Hypothalamus (tissue), 51 donors: ENCODE measurements at regions not wholly inside any gene's neighbourhood (a gene's known extent, or its start where the extent isn't known, plus 50 kb on each side); places are given as distances from the start of the nearest gene placed in this dataset.
"Not testable (repeated sequence)": the region's sequence is repeated elsewhere in the genome, so short reads cannot be mapped to it uniquely, and the experiment has no call there.

ENCODE experiments used
- DNase-seq, 51 donors: peaks; one replicate each; lab custom pipeline; 2025; lab: John Stamatoyannopoulos, UW

DNA sequence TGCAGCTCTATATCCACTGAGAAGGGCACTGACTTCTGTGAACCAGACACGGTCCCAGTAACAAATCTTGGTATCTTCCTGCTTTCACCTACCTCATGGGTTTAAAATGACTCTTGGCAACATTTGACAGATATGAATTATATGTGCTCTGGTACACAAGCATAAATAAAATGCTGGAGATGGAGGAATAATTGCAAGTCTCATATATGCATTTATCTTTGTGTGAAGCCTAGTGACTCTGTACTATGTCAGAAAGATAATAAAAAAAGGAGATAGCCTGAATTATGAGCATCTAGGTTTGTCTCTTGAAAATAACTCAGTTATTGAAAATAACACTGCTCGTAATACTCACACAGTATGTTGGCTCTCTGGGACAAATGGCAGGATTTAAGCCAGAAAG lies 167.1 kb upstream of the CRBN start:
- DNase-seq: no peak

DNA sequence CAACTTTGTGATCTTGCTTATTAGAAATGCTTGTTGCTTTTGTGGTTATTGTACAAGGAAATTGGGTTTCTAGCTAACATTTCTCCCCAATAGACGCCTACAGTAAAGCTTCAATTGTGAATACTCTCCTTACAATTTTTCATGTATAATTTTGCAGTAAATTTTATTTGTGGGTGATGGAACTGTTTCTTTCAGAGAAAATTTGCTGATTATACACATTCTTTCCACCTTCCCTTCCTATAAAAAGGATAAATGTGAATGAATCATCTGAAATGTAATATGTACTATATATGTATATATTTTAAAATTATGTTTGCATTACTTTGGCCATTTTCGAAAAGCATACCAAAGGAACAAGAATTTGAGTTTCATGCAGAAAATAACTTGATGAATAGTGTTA lies 162.7 kb upstream of the CRBN start:
- no peak for DNase-seq

DNA sequence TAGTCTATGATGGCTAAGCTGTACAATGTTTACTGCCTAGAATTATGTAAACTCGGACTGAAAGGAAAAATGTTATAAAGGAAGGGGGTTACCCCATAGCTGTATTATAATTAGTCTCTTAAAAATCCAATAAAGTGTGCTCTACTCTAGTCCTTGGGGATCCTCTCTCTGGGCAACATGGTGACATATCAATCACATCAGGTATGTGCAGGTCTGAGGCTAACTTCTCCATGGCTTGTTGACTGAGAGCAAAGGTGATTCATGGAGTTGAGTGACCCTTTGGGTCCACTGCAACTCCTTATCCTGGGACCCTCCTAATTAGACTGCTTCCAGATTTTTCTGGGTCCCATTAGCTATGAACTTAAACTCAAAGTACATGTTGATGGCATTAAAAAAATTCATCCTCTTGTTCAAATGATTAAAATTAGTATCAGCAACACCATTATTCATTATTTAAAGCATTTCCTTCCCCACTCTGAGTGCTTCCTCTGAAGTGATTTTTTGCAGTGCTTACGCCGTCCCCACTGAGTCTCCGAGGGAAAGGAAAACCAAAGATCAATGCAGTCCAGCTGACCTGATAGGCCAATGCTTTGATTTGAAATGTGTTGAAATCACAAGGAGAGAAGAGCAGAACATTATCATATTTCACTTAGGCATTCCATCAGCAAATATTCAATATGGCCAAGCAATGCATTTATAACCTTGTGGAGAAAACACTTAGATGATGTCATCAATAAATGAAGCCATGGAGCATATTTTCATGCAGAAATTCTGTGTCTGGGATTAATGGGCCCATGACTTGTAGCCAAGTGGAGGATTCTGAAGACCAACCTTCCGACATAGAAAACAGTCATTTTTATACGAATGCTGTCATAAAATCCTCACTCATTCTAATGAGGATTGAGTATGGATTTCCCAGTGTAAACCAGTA lies 161.7 kb upstream of the CRBN start:
- no peak for DNase-seq

DNA sequence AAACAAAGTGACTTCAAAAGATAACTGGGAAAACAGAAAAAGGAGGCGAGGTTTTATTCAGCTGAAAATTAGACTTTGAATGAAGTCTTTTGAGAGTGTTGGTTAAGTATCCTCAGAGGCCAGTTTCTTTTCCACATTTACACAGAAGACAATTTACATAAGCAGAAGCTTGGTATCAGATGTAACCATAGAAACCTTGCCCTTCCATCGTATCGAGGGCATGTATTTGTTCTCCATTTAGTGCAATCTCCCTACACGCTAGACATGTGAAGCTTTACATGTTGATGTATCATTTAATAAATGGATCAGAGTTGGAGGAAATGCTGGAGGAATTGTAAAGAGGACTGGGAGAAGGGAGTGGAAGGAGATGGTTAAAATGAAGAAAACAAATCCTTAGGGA lies 161.0 kb upstream of the CRBN start:
- DNase-seq: no peak

DNA sequence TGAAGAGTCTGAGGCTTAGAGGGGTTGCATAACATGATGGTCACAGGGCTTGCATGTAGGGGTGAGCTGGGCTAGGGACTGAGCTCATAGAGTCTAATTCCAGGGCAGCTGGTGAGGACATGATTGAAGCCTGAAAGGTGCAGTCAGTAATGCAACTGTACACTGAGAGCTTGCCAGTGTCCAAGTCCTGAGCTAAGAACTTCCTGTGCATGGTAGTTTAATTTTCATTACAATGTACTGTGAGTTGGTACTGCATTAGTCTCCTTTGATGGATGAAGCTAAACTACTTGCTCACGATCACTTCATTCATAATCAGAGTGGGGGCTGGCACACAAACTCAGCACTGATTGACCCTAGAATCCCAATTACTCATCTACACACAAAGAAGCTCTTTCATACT lies 156.4 kb upstream of the CRBN start:
- DNase-seq: no peak

DNA sequence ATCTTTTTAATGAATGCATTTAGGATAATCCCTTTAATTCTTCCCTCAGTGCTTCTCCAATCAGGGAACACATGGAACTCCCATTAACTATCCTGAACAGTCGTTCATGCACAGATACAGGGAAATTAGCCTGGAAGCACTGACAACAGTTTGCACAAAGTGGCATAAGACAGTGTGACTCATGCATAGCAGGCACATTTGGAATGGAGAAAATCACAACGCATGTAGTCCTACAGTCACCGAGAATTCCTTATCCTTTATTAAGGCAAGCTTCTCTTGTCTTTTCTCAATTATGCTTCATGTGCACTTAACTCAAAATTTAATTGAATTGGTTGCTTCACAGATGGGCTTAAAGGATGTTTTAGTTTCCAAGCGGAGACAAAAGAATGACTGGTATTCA lies 155.0 kb upstream of the CRBN start:
- DNase-seq: peak in 1 of 51 donors; percentile 14

DNA sequence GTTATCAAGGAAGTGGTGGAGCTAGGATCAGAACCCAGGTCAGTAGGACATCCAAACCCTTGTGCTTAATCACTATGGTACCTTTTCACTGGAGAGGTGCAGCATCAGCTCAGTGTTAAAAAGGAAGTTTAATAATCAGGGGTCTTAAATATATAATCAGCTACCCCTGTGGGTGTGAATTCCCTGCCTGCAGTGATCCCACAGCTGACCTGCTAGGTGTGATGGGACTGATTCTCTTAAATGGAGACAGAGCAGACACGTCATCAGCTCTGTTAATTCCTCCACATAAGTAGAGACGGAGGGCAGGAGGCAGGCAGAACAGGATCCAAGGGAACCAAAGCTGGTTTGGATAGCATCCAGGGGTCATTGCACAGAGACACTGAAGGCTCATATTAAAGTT lies 154.1 kb upstream of the CRBN start:
- no peak for DNase-seq

DNA sequence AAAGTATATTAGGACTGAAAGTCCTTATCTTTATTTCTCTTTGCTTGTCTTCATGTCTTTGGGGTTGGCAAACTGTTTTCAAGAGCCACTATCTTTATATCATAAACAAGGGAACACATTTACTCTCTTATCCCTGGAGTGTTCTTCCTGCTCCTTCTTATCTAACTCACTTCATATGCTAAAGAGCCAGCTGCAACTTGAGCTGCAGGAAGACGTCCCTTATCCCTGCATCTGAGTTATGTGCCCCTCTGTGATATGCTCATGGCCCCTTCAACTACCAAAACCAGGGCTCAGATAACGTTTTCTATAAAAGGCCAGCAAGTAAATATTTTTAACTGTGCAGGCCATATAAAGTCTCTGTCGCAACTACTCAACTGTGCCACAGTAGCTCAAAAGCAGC lies 137.0 kb upstream of the CRBN start:
- DNase-seq: no peak

DNA sequence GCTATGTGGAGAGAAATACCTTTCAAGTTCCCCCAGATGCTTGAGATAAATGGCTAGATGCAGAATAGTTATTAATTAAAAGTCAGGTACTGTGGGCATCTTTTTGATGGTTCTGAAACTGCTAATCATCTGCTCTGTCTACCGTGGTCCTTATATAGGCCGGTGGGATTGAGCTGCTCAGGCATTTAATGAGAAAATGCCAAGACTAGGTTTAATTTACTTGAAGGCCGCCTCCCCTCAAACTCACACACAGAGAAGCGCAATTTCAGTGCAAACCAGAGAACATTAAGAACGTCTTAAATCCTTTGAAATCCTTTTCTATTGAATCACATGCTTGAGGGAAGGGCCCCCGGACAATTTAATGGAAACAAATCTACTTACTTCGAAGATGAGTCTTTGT lies 136.4 kb upstream of the CRBN start:
- DNase-seq: no peak

DNA sequence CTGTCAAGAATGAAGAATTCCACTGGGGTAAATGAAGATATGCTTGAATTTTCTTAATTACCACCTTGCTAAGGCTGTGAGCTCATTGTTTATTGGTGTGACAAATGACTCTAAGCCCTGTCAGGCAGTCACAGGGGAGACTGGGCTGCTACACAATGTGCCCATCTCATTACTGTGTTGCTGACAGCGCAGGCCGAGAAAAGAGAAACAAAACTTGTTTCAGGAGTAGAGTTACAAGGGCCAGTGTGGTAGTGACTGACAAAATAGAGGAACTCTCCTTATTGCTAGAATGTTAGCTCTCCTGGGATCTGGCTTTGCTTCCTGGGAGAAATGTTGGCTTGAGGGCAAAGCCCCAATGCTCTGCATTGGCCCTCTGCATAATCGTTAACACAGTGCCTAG lies 130.4 kb upstream of the CRBN start:
- no peak for DNase-seq

DNA sequence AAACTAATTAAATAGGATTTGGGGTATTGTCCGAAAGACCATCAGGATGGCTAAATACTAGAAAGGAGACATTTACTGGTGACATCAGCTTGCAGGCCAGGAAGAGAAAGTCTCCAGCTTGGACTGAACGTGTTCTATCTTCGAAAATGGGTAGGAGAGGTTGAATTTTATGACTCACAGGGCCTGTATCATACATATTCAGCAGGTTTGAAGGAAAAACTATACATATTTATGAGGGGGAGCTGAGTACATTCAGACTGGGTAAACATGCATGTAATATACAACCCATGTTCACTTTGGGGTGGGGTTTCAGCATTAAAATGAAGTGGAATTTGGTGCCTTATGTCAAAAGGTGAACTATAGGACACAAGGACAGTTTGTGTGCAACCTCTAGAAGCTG lies 129.3 kb upstream of the CRBN start:
- DNase-seq: no peak

DNA sequence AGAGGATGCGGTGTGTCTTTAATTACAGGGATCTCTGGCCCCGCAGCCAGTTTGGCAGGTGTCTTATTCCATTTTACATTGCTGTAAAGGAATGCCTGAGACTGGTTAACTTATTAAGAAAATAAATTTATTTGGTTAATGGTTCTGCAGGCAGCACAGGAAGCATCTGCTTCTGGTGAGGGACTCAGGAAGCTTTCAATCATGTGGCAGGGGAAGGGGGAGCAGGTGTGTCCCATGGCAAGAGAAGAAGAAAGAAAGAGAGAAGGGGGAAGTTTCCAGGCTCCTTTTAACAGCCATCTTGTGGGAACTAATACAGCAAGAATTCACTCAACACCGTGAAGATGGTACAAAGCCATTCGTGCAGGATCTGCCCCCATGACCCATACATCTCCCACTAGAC lies 128.0 kb upstream of the CRBN start:
- no peak for DNase-seq

DNA sequence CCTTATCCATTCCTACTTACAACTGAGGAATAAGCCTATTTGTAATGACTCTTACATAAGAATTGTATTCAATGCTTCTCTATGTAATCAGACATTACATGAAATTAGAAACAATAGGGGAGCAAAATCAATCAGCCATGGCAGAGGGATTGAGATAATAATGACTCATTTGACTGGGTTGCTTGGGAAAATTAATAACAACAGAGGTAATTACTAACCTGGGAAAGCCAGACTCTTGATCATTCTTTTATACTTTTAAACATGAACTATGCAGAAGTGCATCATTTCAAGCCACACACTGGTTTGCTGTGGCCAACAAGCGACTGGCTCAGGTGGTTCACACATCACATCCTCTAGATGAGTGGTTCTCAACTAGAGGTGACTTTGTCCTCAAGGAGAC lies 126.3 kb upstream of the CRBN start:
- DNase-seq: no peak

DNA sequence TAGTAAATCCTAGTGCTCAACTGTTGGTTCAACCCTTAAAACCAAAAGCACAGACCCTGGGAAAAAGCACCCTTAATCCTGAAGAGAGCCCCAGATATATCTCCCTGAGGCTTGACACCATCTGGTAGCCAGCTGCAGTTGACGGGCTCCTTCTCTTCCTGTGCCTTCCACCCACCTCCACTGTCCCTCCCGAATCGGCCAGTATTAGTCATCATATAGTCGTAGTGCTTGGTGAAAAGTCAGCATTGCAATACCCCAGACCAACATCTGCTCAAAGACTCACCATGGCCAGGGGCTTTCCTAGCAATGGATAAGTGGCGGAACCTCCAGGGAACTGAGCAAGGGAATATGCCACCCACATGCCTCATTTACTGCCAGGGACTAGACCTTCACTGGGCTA lies 125.6 kb upstream of the CRBN start:
- DNase-seq: no peak

DNA sequence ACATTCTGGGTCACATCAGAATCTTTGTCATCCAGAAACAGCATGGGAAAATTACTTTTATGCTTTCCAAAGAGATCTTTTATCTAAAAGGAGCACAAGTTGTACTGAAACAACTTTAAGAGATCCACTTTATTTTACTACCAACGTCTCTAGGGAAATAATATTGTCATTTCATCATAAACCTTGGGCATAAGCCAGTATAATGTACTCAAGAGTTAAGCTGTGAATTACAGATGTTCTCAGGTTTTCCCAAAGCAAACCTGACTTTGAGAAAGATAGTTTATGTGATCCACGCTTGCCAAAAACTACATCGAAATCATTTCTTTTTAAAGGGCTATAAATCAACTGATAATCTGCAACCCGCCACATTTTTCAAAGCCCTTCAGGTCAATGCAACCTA lies 124.1 kb upstream of the CRBN start:
- DNase-seq: no peak

DNA sequence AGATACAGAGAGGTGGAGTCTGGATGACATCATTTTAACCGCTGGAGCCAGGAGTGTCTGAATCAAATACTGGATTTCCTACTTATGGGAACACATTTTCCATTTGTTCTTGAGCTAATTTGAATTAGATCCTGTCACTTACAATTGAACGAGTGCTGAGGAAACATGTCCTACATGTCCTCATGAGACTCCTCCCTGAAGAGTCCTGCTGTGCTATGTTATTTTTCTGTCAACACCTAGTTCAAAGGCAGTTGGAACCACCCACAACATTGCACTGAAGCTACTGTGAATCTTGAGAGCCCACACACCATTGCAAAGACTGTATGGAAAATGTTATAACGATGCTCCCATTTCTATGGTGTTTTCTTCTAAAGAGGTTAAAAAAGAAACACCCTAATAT lies 123.5 kb upstream of the CRBN start:
- DNase-seq: peak in 1 of 51 donors; percentile 11

DNA sequence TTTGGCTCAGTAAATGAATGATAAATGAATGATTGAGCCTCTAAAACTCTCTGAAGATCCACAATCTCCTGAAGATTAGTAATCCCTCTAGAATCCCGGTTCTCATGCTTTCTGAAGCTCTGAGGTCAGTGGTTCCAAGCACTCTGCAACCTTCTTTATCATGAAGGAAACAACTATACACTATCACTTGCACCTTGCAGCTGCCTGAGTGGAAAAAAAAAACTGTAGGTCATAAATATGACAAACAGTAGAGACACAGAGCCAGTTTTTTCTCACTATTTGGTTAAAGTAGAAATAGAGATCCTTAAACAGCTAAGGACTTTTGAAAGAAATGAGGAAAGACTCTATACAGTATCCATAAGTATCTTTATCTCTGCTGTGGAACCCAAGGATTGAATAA lies 122.0 kb upstream of the CRBN start:
- no peak for DNase-seq

DNA sequence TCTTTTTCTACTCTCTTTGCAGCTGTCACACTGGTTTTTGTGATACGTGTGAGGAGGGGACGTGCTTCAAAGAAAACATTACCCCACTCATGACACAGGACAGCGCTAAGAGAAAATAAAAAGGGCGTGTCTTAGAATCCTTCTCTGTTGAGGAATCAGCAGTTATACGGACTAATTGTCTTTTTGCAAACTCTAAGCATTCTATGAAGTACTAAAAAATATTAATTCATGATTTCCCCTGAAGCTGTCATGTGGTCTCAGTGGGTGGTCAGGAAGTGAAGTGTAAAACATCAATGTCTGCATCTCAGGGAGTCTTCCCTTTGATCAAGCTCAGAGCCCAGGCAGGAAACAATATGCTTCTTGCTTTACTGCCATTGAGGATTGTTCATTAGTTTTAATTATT lies 117.5 kb upstream of the CRBN start:
- no peak for DNase-seq

DNA sequence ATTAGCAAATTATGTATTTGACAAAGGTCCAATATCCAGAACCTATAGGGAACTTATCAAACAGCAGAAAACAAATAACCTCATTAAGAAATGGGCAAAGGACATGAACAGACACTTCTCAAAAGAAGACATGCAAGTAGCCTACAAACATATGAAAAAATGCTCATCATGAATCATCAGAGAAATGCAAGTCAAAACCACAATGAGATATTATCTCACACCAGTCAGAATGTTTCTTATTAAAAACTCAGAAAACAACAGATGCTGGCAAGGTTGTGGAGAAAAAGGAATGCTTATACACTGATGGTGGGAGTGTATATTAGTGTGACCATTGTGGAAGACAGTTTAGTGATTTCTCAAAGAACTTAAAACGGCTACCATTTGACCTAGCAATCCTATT lies 116.1 kb upstream of the CRBN start:
- no peak for DNase-seq

DNA sequence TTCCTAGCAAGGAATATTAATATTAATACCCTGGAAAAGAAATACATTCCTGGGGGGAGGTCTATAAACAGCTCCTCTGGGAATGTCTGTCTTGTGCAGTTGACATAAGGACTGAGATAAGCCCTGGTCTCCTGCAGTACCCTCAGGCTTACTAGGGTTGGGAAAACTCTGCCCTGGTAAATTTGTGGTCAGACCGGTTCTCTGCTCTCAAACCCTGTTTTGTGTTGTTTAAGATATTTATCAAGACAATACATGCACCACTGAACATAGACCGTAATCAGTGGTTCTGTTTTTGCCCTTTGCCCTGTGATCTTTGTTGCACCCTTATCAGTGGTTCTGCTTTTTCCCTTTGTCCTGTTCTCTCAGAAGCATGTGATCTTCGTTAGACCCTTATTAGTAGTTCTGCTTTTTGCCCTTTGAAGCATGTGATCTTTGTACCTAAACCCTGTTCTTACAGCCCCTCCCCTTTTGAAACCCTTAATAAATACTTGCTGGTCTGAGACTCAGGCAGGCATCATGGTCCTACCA lies 112.3 kb upstream of the CRBN start:
- DNase-seq: not testable (repeated sequence)

DNA sequence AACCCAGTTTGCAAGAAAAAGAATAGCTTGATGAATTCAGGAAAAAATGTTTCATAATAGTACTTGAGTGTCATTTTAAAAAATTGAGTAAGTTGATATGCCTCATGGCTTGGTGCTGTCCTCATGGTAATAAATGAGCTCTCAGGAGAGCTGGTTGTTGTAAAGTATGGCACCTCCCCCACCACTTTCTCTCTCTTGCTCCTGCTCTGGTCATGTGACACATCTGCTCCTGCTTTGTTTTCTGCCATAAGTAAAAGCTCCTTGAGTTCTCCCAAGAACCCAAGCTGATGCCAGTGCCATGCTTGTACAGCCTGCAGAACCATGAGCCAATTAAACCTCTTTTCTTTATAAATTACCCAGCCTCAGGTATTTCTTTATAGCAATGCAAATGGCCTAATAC lies 108.8 kb upstream of the CRBN start:
- DNase-seq: no peak

DNA sequence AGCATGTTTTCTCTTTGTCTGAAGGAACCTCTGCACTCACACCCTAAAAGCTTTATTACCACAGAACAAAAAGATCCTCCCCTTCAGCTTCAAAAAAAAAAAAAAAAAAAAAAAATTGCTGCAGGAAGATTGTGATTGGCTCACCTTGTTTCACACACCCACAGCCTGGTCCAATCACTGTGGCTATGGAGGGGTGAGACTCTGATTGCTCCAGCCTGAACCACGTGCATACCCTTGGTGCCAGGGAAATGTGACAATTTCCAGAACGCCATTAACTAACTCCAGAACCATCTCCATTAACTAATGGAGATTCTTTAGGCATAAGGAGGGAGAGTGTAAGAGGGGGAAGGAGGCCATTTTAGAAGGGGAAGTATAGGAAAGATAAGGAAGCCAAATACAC lies 106.5 kb upstream of the CRBN start:
- DNase-seq: no peak

DNA sequence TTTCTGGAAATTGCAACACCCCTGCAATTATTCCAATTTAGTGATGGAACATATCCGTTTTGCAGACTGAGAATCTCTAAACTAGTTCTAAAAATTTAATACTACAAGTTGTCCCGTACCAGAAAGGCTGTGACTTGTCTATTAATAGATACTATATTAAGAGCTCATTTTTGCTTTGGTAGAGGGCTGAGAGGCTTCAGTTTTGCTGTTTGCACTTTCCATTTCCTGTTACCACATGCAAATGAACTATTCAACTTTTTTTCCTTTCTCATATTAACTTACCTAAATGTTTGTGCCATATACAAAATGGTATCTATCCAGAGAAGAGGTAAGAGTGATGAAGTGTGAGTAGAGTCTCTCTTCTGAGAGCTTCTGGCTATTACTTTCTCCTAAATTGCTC lies 101.5 kb upstream of the CRBN start:
- DNase-seq: no peak
